ENCODE measurements at regions not wholly inside any gene's neighbourhood (a gene's known extent, or its start where the extent isn't known, plus 50 kb on each side); places are given as distances from the start of the nearest gene placed in this dataset.
"Not testable (repeated sequence)": the region's sequence is repeated elsewhere in the genome, so short reads cannot be mapped to it uniquely, and the experiment has no call there.

DNA sequence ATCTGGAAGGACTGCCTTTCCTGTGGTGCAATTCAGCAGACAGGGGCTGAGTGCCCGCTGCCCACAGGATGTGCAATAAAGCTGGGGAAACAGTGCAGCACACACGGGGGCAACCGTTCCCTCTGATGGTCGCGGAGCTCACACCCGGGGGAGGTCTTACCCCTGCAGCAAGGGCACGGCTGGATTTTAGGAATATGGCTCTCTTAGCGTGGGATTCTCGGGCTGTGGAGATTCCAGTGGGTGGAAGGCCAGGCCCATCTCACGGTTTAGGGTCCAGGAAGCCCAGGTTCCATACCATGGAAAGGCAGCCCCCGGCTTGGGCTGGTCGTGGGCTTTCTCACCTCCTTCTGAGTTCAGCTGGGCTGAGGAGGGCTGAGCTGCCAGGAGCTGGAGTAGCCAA lies 244.1 kb downstream of the MED10 start:
- no peak overlapping the region for H3K27ac ChIP-seq
- no peak overlapping the region for H3K4me3 ChIP-seq

- Histone ChIP-seq H3K4me3 (no peak overlapping the region), H3K27ac (no peak overlapping the region)
Observed at GRCh38 chr5:6125781-6126180, 252.6 kb downstream of the MED10 start.

GRCh38 chr5:6118691-6119090 lies 259.7 kb downstream of the MED10 start:
- Histone ChIP-seq H3K4me3 (no peak overlapping the region), H3K27ac (no peak overlapping the region)

- Histone ChIP-seq H3K27ac (no peak overlapping the region), H3K4me3 (no peak overlapping the region)
Observed at GRCh38 chr5:6117212-6117611, 261.1 kb downstream of the MED10 start.

GRCh38 chr5:6115852-6116251 lies 262.5 kb downstream of the MED10 start:
- H3K4me3 ChIP-seq: no peak overlapping the region
- H3K27ac ChIP-seq: no peak overlapping the region

- Histone ChIP-seq H3K4me3 (no peak overlapping the region), H3K27ac (no peak overlapping the region)
Observed at GRCh38 chr5:6112538-6112937, 265.8 kb downstream of the MED10 start.

DNA sequence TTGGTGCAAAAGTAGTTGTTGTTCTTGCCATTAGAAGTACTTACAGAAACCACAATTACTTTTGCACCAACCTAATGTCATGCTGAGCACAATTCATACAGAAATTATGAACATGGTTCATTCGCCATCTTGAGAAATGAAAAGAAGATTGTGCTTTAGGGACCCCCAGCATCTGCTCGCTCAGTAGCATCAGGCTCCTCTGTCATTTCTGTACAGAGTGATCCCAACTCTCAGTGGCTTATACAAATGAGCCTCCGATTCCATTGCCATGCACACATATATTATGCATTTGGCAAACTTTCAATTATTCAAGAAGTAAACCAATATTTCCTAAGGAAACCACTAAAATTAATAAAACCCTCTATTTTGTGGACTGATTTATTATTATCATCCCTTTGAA lies 266.2 kb downstream of the MED10 start:
- no peak overlapping the region for H3K4me3 ChIP-seq
- H3K27ac ChIP-seq: no peak overlapping the region

DNA sequence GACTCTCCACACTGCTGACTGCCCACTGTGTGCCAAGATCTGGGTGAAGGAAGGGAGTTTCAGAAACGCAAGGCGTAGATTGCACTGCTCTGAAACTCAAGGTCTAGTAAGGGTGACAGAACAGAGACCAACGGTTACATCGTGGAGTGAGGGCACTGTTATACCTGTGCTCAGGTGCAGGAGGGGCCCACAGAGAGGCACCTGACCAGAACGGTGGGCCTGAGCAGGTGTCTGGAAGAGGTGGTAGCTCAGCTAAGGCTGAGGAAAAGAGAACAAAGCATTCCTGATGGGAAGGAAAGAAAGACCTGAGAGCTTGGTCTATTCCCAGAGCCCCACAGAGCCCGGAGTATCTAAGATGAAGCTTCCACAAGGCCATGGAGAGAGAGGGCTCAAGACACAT lies 267.2 kb downstream of the MED10 start:
- no peak overlapping the region for H3K4me3 ChIP-seq
- no peak overlapping the region for H3K27ac ChIP-seq

- Histone ChIP-seq H3K27ac (no peak overlapping the region), H3K4me3 (no peak overlapping the region)
Observed at GRCh38 chr5:6110441-6111005, 267.8 kb downstream of the MED10 start.

- H3K27ac ChIP-seq: no peak overlapping the region
- H3K4me3 ChIP-seq: no peak overlapping the region
Observed at GRCh38 chr5:6108981-6109825, 269.1 kb downstream of the MED10 start.

DNA sequence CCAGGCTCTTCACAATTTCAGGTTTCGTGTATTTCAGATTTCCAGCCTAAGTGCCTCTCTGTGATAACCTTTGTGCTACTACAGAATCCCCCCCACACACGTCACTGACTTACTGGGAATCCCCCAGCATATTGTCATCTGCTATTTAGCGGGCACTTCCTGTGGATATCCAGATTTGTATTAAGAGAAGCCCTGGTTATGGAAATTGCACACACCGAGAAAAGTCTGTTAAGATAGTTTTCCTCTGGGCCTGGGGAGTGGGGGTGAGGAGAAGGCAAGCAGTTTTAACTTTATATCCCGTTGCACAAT lies 269.9 kb downstream of the MED10 start:
- no peak overlapping the region for H3K4me3 ChIP-seq
- H3K27ac ChIP-seq: no peak overlapping the region

DNA sequence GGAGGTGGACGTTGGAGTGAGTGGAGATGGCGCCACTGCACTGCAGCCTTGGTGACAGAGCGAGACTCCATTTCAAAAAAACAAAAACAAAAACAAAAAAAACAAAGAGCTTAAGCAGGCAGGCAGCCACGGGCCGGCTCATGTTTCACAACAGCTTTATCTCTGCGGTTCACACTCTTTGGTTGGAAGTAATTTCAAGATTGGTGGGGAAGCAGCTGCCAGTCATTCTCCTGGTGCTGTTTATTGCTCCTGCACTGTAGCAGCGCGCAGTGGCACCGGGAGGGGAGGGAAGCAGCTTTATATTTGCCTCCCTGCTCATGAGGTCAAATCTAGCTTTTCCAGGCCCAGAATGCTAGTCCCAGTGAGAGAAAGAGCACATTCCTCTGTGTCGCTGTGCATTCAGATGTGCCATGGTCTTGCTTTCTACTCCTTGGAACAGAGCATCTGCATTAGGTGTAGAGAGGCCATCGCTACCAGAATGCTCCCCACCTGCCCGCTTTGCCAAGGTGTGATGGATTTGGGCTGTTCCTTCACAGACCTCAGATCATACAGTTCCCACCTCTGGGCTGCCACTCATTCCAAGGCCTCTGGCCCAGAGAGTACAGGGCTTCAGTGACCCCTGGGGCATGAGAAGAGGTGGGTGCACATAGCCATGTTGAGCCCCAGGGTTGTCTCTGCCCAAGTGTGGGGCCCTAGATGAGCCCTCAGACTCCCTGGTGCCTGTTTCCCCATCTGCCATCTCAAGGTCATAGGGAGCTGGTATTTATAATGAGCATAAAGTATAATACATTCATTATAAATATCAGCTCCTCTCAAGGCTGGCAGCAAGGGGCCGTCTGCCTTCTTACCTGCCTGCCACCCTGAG lies 270.4 kb downstream of the MED10 start:
- no peak overlapping the region for H3K4me3 ChIP-seq

GRCh38 chr5:6106756-6107155 lies 271.6 kb downstream of the MED10 start:
- Histone ChIP-seq H3K27ac (no peak overlapping the region), H3K4me3 (no peak overlapping the region)

More for the DNA sequence above, 270.4 kb downstream of the MED10 start:
- H3K27ac ChIP-seq: no peak overlapping the region

GRCh38 chr5:6105320-6105719 lies 273.0 kb downstream of the MED10 start:
- Histone ChIP-seq H3K27ac (no peak overlapping the region), H3K4me3 (no peak overlapping the region)

- no peak overlapping the region for H3K27ac ChIP-seq
- H3K4me3 ChIP-seq: no peak overlapping the region
Observed at GRCh38 chr5:6096101-6096500, 282.2 kb downstream of the MED10 start.

DNA sequence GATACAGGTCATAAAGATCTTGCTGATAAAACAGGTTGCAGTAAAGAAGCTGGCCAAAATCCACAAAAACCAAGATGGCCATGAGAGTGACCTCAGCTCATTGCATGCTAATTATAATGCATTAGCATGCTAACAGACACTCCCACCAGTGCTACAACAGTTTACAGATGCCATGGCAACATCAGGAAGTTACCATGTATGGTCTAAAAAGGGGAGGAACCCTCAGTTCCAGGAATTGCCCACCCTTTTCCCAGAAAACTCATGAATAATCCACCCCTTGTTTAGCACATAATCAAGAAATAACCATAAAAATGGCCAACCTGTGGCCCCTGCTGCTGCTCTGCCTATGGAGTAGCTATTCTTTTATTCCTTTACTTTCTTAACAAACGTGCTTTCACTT lies 284.2 kb downstream of the MED10 start:
- not testable (repeated sequence) for H3K27ac ChIP-seq, H3K4me3 ChIP-seq

DNA sequence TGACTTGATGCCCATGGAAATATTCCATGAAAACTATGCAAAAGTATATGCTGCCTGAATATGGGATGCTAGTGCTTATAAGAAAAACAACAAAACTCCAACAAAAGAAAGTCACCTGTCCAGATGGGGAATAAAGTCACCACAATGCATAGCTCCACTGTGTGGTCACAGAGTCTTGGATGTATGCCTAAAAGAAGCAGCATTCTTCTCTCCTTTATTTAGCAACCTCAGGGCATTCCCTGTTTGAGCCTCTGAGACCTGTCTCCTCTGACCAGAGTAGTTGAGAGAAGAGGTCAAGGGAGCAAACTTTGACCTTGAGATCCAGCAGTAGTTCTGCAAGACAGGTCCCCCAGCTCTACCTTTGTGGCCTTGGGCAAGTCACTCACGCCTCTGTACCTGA lies 287.5 kb downstream of the MED10 start:
- Histone ChIP-seq H3K4me3 (no peak overlapping the region), H3K27ac (no peak overlapping the region)

DNA sequence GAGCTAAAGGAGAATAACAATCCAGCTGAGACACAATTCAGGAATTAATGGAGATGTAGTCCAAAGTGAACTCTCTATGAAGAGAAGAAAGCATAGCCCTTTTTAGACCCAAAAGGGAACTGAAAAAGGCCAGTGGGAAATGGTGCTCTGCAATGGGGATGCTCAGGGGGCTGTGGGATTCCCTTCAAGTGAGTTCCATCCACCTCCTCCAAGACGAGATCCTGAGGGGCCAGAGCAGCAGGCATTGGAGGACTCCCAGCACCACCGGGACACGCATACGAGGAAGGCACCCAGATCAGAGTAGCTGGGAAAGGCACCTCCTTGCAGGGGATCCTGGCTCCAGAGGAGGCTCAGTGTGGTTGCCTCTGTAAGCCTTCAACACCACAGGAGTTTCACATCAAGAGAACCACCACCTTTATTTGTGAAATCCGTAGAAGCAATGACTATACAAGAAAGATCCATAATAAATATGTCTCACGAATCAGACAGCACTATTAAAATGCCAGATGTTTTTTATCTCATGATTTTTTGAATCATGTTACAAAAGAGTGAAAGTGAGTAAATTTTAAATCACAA lies 288.2 kb downstream of the MED10 start:
- no peak overlapping the region for H3K4me3 ChIP-seq
- H3K27ac ChIP-seq: no peak overlapping the region

- Histone ChIP-seq H3K4me3 (no peak overlapping the region), H3K27ac (no peak overlapping the region)
Observed at GRCh38 chr5:6088706-6089105, 289.6 kb downstream of the MED10 start.

DNA sequence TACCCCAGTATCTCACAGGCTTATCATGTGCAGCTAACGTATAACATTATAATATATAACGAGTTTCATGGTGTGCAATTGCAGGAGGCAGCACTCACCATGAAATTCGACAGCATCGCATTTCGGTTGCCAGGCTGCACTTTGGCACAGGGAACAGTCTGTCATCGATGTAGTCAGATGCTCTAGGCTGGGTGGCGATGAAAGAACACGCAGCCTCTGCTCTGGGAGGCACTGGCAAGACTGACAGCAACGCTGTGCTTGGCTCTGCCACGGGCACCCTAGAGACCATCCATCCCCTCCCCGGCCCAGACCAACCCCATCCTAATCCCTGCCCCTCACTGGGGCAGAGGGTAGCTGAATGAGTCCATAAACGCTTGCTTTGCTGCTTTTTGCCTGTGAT lies 290.8 kb downstream of the MED10 start:
- H3K27ac ChIP-seq: no peak overlapping the region
- H3K4me3 ChIP-seq: no peak overlapping the region

DNA sequence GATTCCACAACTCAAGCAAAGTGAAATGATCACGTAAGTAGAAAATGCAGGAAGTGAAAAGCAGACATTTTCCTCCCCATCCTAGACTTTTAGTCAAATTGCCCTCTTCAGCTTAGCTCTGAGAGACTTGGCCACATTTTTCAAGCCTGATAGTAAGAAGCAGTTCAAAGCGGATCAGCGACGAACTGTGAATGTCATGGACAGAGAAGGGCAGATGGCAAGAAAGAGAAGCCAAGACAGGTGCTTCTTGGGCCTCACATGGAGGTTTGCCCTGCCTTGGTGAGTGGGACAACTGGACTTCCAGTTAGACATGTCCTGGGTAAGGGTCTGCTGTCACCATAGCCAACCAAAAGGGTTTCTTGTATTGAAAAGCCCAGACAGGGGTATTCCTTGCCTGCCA lies 291.5 kb downstream of the MED10 start:
- Histone ChIP-seq H3K27ac (no peak overlapping the region), H3K4me3 (no peak overlapping the region)

All from skin epidermis (tissue), 12 donors.